ENCODE measurements at regions not wholly inside any gene's neighbourhood (a gene's known extent, or its start where the extent isn't known, plus 50 kb on each side); places are given as distances from the start of the nearest gene placed in this dataset.

- no peak for DNase-seq
Observed at GRCh38 chr14:52121441-52121840, 52.6 kb upstream of the NID2 start.

DNA sequence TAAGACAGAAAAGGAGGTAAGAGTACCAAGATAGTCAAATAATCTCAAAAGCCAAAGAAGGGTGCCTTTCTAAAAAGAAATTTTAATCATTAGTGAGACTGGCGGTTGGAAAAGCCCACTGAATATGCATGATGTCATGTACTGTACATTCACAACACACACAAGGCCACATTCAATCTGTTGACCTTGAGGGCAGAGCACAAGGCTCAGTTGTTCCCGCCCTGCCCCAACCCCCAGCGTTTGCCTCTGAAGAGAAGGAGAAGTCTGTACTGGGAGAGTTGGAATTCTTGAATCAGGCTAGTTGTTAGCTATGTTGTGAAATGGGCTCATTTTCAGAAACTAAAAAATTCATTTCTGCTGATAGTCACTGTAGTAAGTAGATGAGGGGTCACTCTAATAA lies 50.2 kb upstream of the NID2 start:
- no peak for DNase-seq
